H9 (cell line): ENCODE measurements at regions not wholly inside any gene's neighbourhood (a gene's known extent, or its start where the extent isn't known, plus 50 kb on each side); places are given as distances from the start of the nearest gene placed in this dataset.

Experiments
- DNase-seq: peaks from one replicate; pipeline ENCODE4 v3.0.0-alpha.2; 2017
- H2AFZ ChIP-seq: one replicate; pipeline ENCODE4 v1.6.1; 2013; ENCODE audit warnings: mild to moderate bottlenecking, low read length, control low read depth, moderate library complexity
- H2AK5ac ChIP-seq: 2 replicates; pipeline ENCODE4 v1.6.1; 2013; ENCODE audit warnings: low read length, control low read depth, mixed read lengths; ENCODE audit not compliant: insufficient read length
- H2BK120ac ChIP-seq: one replicate; pipeline ENCODE4 v1.6.1; 2013; ENCODE audit warnings: low read depth, mild to moderate bottlenecking, low read length, control low read depth, inconsistent platforms; ENCODE audit not compliant: poor library complexity, severe bottlenecking
- H2BK12ac ChIP-seq: 2 replicates; pipeline ENCODE4 v1.6.1; 2013; ENCODE audit warnings: low read length, control low read depth, mixed read lengths, low read depth; ENCODE audit not compliant: insufficient read length
- H2BK15ac ChIP-seq: 2 replicates; pipeline ENCODE4 v1.6.1; 2013; ENCODE audit warnings: low read depth, low read length, control low read depth
- H2BK20ac ChIP-seq: one replicate; pipeline ENCODE4 v1.6.1; 2013; ENCODE audit warnings: low read depth, mild to moderate bottlenecking, low read length, control low read depth, inconsistent platforms; ENCODE audit not compliant: poor library complexity, severe bottlenecking
- H2BK5ac ChIP-seq: 2 replicates; pipeline ENCODE4 v1.6.1; 2013; ENCODE audit warnings: low read length, control low read depth, mixed read lengths; ENCODE audit not compliant: insufficient read length
- H3K14ac ChIP-seq: 2 replicates; pipeline ENCODE4 v1.6.1; 2013; ENCODE audit warnings: low read length, control low read depth; ENCODE audit not compliant: insufficient read depth
- H3K18ac ChIP-seq: 2 replicates; pipeline ENCODE4 v1.6.1; 2013; ENCODE audit warnings: low read depth, mild to moderate bottlenecking, mixed read lengths, low read length, control low read depth; ENCODE audit not compliant: insufficient read length
- H3K23ac ChIP-seq: 2 replicates; pipeline ENCODE4 v1.6.1; 2013; ENCODE audit warnings: low read length, control low read depth, mixed read lengths, low read depth; ENCODE audit not compliant: insufficient read length
- H3K23me2 ChIP-seq: 2 replicates; pipeline ENCODE4 v1.6.1; 2013; ENCODE audit warnings: low read depth, mild to moderate bottlenecking, mixed read lengths, low read length, control low read depth; ENCODE audit not compliant: insufficient read length, poor library complexity, severe bottlenecking
- H3K27ac ChIP-seq: 2 replicates; pipeline ENCODE4 v1.5.1; 2013; ENCODE audit warnings: low read length, control low read depth, mixed read lengths, low read depth; ENCODE audit not compliant: insufficient read length
- H3K27me3 ChIP-seq: 2 replicates; pipeline ENCODE4 v1.6.1; 2013; ENCODE audit warnings: low read length, control low read depth, inconsistent platforms; ENCODE audit not compliant: insufficient read depth
- H3K4ac ChIP-seq: 2 replicates; pipeline ENCODE4 v1.6.1; 2013; ENCODE audit warnings: low read depth, mild to moderate bottlenecking, control low read depth, inconsistent platforms, low read length, moderate library complexity
- H3K4me1 ChIP-seq: 2 replicates; pipeline ENCODE4 v1.6.1; 2013; ENCODE audit warnings: low read length, control low read depth, inconsistent platforms; ENCODE audit not compliant: insufficient read depth
- H3K4me2 ChIP-seq: 2 replicates; pipeline ENCODE4 v1.6.1; 2013; ENCODE audit warnings: low read length, control low read depth, mixed read lengths; ENCODE audit not compliant: insufficient read length, insufficient read depth
- H3K56ac ChIP-seq: 2 replicates; pipeline ENCODE4 v1.6.1; 2013; ENCODE audit warnings: low read depth, mild to moderate bottlenecking, mixed read lengths, low read length, control low read depth; ENCODE audit not compliant: insufficient read length
- H3K79me1 ChIP-seq: 2 replicates; pipeline ENCODE4 v1.6.1; 2013; ENCODE audit warnings: low read depth, mild to moderate bottlenecking, moderate library complexity, low read length, control low read depth, inconsistent platforms; ENCODE audit not compliant: insufficient read depth, poor library complexity, severe bottlenecking
- H3K79me2 ChIP-seq: 2 replicates; pipeline ENCODE4 v1.6.1; 2013; ENCODE audit warnings: low read length, control low read depth, inconsistent platforms; ENCODE audit not compliant: insufficient read depth
- H3K9ac ChIP-seq: 2 replicates; pipeline ENCODE4 v1.6.1; 2013; ENCODE audit warnings: low read length, control low read depth, mixed read lengths; ENCODE audit not compliant: insufficient read length; ENCODE audit errors: extremely low read depth
- H3K9me3 ChIP-seq: one replicate; pipeline ENCODE4 v1.6.1; 2013; ENCODE audit warnings: low read depth, low read length, inconsistent platforms; ENCODE audit not compliant: control insufficient read depth
- H3T11ph ChIP-seq: one replicate; pipeline ENCODE4 v1.6.1; 2013; ENCODE audit warnings: mild to moderate bottlenecking, low read length, control low read depth, inconsistent platforms
- H4K20me1 ChIP-seq: one replicate; pipeline ENCODE4 v1.6.1; 2013; ENCODE audit not compliant: control insufficient read depth, insufficient read length, insufficient read depth
- H4K5ac ChIP-seq: 2 replicates; pipeline ENCODE4 v1.6.1; 2013; ENCODE audit warnings: low read depth, mild to moderate bottlenecking, mixed read lengths, low read length, control low read depth; ENCODE audit not compliant: insufficient read length
- H4K8ac ChIP-seq: replicated peaks from 2 replicates; pipeline ENCODE4 v1.6.1; 2013; ENCODE audit warnings: low read length, control low read depth, mixed read lengths, low read depth; ENCODE audit not compliant: insufficient read length
- H4K91ac ChIP-seq: 2 replicates; pipeline ENCODE4 v1.6.1; 2013; ENCODE audit warnings: low read depth, mild to moderate bottlenecking, moderate library complexity, mixed read lengths, low read length, control low read depth; ENCODE audit not compliant: insufficient read length
- H3K27ac Mint-ChIP-seq, 3 experiments: 2 replicates in 2 of 3; 3 replicates in 1 of 3; pipeline ENCODE4 v1.8.0; 2020 to 2021; ENCODE audit warnings: mixed read lengths in 3 of 3, mild to moderate bottlenecking in 1 of 3, moderate library complexity in 1 of 3
- H3K27me3 Mint-ChIP-seq: 2 replicates; pipeline ENCODE4 v1.8.0; 2021; ENCODE audit warnings: low read depth, mild to moderate bottlenecking, moderate library complexity, mixed read lengths
- H3K36me3 Mint-ChIP-seq, 3 experiments: 2 replicates in 2 of 3; 3 replicates in 1 of 3; pipeline ENCODE4 v1.8.0; 2020 to 2021; ENCODE audit warnings: low read depth in 3 of 3, mixed read lengths in 3 of 3; ENCODE audit not compliant: insufficient read depth in 1 of 3
- H3K4me1 Mint-ChIP-seq, 2 experiments: 2 replicates each; pipeline ENCODE4 v1.8.0; 2020; ENCODE audit warnings: mixed read lengths in 2 of 2
- H3K4me3 Mint-ChIP-seq, 2 experiments: 2 replicates in 1 of 2; 3 replicates in 1 of 2; pipeline ENCODE4 v1.8.0; 2020 to 2021; ENCODE audit warnings: mild to moderate bottlenecking in 2 of 2, mixed read lengths in 2 of 2, moderate library complexity in 1 of 2
- H3K9me3 Mint-ChIP-seq, 2 experiments: 2 replicates in 1 of 2; 3 replicates in 1 of 2; pipeline ENCODE4 v1.8.0; 2020; ENCODE audit warnings: mild to moderate bottlenecking in 2 of 2, mixed read lengths in 2 of 2, moderate library complexity in 1 of 2
- CTCF ChIP-seq: fragments of 200-600 bp; sonication (generic); conservative IDR thresholded peaks from 3 replicates; pipeline ENCODE4 v1.8.0; 2021; ENCODE audit warnings: antibody characterized with exemption, mild to moderate bottlenecking
- WGBS: extraction: QIAGEN DNeasy Blood & Tissue Kit; methylation state at CpG from one replicate; pipeline ENCODE4 v1.1.7; 2013; ENCODE audit warnings: missing lambda C conversion rate, low lambda C conversion rate, mixed read lengths; ENCODE audit not compliant: insufficient read length; ENCODE audit errors: extremely low coverage; 5-methylcytosine and 5-hydroxymethylcytosine counted together

DNA sequence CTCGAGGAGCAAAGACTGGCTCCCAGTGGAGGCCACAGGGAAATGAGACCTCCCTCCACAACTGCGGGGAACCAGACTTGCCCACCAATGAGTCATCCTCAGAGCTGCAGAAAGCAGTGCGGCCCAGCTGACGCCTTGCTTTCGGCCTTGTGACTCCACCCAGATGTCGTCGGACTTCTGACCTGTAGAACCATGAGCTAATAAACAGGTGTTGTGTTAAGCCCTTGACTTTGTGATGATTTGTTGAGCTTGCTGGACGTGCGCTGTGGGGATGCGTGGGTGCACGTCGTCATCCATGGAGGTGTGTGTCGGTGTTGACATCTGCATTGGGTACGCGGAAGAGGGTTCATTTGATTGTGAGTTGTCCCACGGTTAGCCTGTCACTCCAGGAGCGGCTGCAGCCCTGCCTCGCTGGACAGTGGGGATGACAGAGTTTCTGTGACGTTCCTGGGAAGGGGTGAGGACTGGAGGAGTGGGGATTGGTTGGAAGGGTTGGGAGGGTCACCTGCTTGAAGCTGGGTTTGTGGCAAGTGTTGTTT lies 154.1 kb downstream of the SH3BP4 start:
- TF ChIP-seq CTCF, result no peak
- Histone ChIP-seq H3K18ac (no peak overlapping the region), H3K4ac (no peak overlapping the region), H2BK5ac (no peak overlapping the region), H2BK20ac (no peak overlapping the region), H3K79me2 (no peaks in the 10 kb centered on the region), H3K9me3 (no peaks in the 10 kb centered on the region), H3K4me2 (no peak overlapping the region), H2BK12ac (no peak overlapping the region), H4K20me1 (no peaks in the 10 kb centered on the region), H2AFZ (no peak overlapping the region), H4K5ac (no peak overlapping the region), H3K27me3 (no peaks in the 10 kb centered on the region), H2AK5ac (no peak overlapping the region), H3K9ac (no peak overlapping the region), H3K27ac (no peak overlapping the region), H2BK120ac (no peak overlapping the region), H2BK15ac (no peak overlapping the region), H3K79me1 (no peaks in the 10 kb centered on the region), H4K91ac (no peak overlapping the region), H3K23me2 (no peaks in the 10 kb centered on the region), H4K8ac (no peak overlapping the region), H3T11ph (no peak overlapping the region), H3K56ac (no peak overlapping the region), H3K23ac (no peak overlapping the region), H3K4me1 (no peaks in the 10 kb centered on the region), H3K14ac (no peak overlapping the region)
- Mint-ChIP-seq H3K27ac (no peak overlapping the region; a peak in 1 of 7 replicates), H3K4me1 (peaks cover 9 to 10% of the 10 kb centered on the region in 2 experiments), H3K27me3 (peaks cover under 1% of the 10 kb centered on the region; the same call in 1 of the 2 replicates), H3K9me3 (no peaks in the 10 kb centered on the region; a peak in 2 of 5 replicates), H3K4me3 (no peak overlapping the region), H3K36me3 (no peaks in the 10 kb centered on the region)
- no peak for DNase-seq
- WGBS, result no CpG with 5 or more reads among the region's 19 CpGs
